GM19452 (cell line): ENCODE measurements at regions not wholly inside any gene's neighbourhood (a gene's known extent, or its start where the extent isn't known, plus 50 kb on each side); places are given as distances from the start of the nearest gene placed in this dataset.
"Not testable (repeated sequence)": the region's sequence is repeated elsewhere in the genome, so short reads cannot be mapped to it uniquely, and the experiment has no call there.

ENCODE experiments used
- ATAC-seq: cut with Tn5 transposase; IDR thresholded peaks from one replicate; pipeline ENCODE4 v1.9.1; 2021; ENCODE audit not compliant: unreplicated experiment

DNA sequence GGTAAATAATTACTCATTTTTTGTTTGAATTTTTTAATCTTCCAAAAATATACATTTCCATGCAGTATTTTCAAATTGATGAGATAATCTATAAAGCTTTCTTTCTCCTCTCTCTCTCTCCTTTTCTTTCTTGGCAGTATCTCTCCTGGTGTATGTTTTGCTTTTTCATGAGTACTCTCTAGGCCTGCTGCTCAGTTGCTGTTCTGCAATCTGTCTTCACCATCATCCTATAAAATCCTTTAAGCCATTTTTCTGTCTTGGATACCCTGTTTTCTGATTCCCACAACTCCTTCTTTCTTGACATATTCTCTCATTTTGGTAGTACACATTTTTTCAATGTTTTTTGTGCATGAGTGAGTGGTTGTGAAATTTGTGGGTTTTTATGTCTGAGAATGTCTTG is 1558.1 kb upstream of the LRRTM3 start:
- ATAC-seq: no peak

DNA sequence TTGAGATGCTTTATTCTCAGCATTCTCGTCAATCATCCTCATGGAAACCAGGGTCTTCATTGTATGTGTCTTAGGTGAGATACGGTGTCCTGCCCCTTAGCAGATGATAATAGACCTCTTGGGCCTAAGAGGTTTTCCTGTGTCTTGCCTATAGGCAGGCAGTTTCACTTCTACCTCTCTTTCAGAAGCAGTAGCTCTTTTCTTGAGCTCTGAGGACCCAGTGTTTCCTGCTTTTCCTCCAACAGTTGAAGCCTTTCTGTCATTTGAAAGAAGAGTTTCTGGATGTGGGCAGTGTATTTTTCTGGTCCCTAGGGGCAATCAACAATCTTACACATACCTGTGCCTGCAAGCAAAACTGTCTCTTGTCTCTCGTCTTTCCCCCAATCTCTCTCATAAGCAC is 1550.3 kb upstream of the LRRTM3 start:
- no peak for ATAC-seq

GRCh38 chr10:65377687-65378086 is 1548.1 kb upstream of the LRRTM3 start:
- ATAC-seq: no peak

DNA sequence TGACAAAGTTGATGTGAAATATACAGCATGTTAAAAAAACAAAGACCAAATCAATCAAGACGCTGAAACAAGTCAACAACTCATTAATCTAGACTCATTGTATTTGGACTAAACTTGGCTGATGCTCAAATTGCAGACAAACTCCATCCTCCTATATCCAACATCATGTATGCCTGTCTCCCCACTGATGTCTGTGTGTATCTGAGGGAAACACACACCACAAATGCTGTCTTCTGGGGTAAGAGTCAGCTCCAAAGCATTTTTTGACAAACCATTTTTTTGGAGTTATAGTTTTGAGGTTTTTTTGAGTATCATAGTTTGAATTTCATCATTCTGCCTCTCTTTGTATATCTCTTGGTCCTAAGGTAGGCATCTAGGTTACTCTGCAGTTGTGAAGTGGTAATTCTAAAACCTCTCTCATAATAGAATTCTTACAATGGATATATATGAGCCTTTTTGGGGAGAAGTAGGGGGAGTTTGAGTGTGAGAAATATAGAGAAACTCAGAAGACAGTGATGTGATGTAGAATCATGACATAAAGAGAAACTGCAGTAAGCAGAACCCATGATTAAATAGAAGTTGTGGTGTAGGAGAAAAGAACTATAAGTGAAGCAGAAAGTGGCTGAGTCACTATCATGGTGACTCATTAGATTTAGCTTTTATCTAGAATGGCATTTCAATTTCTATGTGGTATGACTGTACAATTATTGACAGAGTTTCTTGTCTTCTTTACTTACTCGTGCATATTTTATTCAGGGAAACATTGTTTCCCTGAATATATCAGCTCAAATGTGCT is 1531.1 kb upstream of the LRRTM3 start:
- no peak for ATAC-seq

- no peak for ATAC-seq
Measured at GRCh38 chr10:65395631-65396030, 1530.2 kb upstream of the LRRTM3 start.

DNA sequence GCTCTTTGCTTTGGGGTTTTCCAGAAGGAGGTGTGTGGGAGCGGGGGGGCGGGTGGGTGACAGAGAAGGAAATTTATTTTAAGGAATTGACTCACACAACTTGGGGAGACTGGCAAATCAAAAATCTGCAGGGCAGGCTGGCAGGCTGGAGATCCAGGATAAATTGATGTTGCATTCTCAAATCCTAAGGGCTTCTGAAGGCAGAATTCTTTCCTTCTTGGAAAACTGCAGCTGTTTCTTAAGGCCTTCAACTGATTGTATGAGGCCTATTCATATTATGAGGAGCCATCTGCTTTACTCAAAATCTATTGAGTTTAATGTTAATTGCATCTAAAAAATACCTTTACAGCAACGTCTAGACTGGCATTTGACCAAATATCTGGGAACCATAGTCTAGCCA is 1528.8 kb upstream of the LRRTM3 start:
- no peak for ATAC-seq

- ATAC-seq: no peak
Measured at GRCh38 chr10:65408401-65408800, 1517.4 kb upstream of the LRRTM3 start.

DNA sequence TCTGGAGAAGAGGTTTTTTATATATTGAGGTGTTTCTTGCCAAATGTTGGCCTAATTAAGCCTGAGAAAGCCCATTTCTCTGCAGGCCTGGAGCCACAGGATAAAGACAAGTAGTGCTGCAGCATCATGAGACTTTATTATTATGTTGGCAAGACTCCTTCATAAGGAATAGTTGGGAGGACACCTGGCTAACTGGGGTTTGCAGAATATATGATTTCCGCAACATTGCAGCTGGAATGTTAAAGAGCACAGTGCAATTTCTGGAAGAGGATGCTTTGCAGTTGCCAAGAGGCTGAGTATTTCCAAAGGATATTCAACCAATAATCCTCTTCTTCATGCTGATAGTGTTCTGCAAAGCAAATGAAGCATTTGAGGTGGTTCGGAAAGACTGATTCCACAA is 1512.8 kb upstream of the LRRTM3 start:
- no peak for ATAC-seq

- ATAC-seq: no peak
Measured at GRCh38 chr10:65415318-65415717, 1510.5 kb upstream of the LRRTM3 start.

GRCh38 chr10:65416094-65416493 is 1509.7 kb upstream of the LRRTM3 start:
- ATAC-seq: no peak

- ATAC-seq: no peak
Measured at GRCh38 chr10:65419629-65420028, 1506.2 kb upstream of the LRRTM3 start.

- no peak for ATAC-seq
Measured at GRCh38 chr10:65423043-65423442, 1502.8 kb upstream of the LRRTM3 start.

GRCh38 chr10:65429381-65429780 is 1496.5 kb upstream of the LRRTM3 start:
- ATAC-seq: not testable (repeated sequence)

DNA sequence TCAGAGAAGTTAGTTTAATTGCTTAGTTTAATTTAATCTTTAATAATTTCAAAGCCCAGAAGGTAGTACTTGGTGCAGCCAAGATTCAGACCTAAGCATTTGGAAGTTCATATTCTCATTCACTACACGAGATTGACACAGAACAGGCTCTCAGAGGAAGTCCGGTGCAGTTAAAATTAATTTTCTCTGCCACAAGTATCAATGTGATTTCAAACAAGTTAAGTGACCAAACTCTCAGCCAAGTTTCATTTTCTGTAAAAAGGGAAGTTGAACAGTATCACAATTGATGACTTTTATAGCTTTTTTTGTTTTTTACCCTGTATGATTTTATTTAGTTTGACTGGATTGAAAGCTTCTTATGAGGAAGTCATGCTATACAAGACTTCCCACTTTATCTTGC is 1494.9 kb upstream of the LRRTM3 start:
- ATAC-seq: no peak

- no peak for ATAC-seq
Measured at GRCh38 chr10:65470986-65471385, 1454.8 kb upstream of the LRRTM3 start.

- no peak for ATAC-seq
Measured at GRCh38 chr10:65482848-65483247, 1443.0 kb upstream of the LRRTM3 start.

- ATAC-seq: no peak
Measured at GRCh38 chr10:65491799-65492198, 1434.0 kb upstream of the LRRTM3 start.

DNA sequence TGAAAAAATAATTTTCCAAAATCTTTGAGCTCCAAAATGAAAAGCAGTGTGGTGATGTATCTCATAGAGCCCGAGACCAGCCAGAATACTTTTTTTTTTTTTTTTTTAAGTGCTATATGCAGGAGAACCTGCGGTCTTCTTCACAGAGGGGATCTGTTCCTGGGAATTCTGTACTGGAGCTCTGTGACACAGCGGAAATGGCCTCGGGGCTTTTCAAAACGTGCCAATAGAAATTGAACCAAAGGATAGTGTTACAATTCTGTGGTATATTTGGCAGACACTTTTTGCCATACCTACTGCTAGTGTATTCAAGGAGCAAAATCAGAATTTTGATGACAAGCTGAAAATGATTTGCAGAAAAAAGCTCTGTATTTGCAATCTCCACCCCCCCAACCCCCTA is 1429.3 kb upstream of the LRRTM3 start:
- ATAC-seq: no peak

GRCh38 chr10:65497837-65498236 is 1428.0 kb upstream of the LRRTM3 start:
- ATAC-seq: no peak

- ATAC-seq: no peak
Measured at GRCh38 chr10:65500716-65501115, 1425.1 kb upstream of the LRRTM3 start.

DNA sequence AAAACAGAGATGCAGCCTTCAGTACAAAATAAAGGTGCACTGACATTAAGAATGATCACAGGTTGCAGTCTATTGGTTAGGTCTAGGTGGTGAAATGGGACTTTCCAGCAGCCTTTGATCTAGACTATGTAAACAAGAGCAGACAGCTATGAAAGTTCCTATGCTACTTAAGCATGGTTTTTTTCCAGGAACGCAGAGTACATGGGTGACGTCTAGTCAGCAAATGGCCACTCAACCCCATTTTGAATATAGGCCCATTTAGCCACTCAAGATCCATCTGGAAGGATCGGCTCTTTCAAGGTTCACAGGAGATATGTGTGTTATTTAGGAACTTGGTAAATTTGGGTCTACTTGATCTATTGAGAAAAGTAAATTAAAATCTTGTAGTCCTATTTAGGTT is 1424.6 kb upstream of the LRRTM3 start:
- ATAC-seq: no peak

GRCh38 chr10:65518379-65518778 is 1407.5 kb upstream of the LRRTM3 start:
- ATAC-seq: no peak

- no peak for ATAC-seq
Measured at GRCh38 chr10:65528986-65529385, 1396.8 kb upstream of the LRRTM3 start.
